ENCODE measurements at regions not wholly inside any gene's neighbourhood (a gene's known extent, or its start where the extent isn't known, plus 50 kb on each side); places are given as distances from the start of the nearest gene placed in this dataset.

DNA sequence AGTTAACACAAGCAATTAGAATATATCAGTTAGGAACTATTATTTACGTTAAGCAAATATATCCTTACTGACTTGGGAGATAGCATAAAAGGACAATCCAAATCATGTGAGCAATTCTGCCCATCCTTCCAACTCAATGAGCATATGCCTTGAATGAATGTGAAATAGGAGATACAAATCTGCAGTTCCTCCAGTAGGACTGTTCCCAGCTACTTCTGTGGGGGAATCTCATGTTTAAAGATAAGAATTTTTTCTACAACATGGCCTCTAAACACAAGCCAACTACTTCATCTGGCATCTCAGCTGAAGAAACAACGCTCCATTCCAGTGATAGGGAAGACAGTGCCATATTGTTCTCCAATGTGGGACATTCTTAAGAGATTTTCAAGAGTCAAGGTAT, 110.7 kb upstream of the NIPBL start:
- peaks cover 5% of the 10 kb centered on the region for H3K27me3 Mint-ChIP-seq (ENCODE audit: low read depth)
- no peak for DNase-seq (ENCODE audit: low spot score in 2 of 2, unreplicated experiment in 2 of 2)
- TF ChIP-seq, protein P1, sequence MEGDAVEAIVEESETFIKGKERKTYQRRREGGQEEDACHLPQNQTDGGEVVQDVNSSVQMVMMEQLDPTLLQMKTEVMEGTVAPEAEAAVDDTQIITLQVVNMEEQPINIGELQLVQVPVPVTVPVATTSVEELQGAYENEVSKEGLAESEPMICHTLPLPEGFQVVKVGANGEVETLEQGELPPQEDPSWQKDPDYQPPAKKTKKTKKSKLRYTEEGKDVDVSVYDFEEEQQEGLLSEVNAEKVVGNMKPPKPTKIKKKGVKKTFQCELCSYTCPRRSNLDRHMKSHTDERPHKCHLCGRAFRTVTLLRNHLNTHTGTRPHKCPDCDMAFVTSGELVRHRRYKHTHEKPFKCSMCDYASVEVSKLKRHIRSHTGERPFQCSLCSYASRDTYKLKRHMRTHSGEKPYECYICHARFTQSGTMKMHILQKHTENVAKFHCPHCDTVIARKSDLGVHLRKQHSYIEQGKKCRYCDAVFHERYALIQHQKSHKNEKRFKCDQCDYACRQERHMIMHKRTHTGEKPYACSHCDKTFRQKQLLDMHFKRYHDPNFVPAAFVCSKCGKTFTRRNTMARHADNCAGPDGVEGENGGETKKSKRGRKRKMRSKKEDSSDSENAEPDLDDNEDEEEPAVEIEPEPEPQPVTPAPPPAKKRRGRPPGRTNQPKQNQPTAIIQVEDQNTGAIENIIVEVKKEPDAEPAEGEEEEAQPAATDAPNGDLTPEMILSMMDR (IDR thresholded peaks at IDR 0.05; ENCODE audit: unreplicated experiment) = no peak
- H3K9me3 Mint-ChIP-seq = peaks cover 32% of the 10 kb centered on the region
- H3K4me1 Mint-ChIP-seq = no peaks in the 10 kb centered on the region
- H3K36me3 Mint-ChIP-seq = no peaks in the 10 kb centered on the region
- H3K27ac Mint-ChIP-seq = no peak overlapping the region
- no peak overlapping the region for H3K4me3 Mint-ChIP-seq

DNA sequence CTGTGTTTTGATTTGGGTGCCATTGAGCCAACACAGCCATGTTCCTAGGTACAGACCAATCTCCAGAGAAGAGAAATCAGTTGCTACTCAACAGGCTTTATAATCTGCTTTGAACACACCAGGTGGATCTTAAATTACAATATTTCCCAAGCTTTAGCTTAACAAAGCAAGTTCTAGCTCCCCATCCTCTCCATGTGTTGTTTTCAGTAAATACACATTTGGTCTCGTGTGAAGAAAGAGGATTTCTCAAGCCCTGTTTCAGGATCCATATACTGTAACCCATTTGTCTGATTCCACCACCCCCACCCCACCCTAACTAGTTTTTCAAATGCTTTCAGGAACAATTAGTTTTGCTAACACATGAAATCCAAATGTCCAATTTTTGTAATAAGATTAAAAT, 109.6 kb upstream of the NIPBL start:
- TF ChIP-seq, protein P1 (IDR thresholded peaks at IDR 0.05; ENCODE audit: unreplicated experiment) = no peak
- no peak overlapping the region for H3K4me3 Mint-ChIP-seq
- no peaks in the 10 kb centered on the region for H3K36me3 Mint-ChIP-seq
- no peak overlapping the region for H3K27ac Mint-ChIP-seq
- H3K4me1 Mint-ChIP-seq = no peaks in the 10 kb centered on the region
- DNase-seq (ENCODE audit: low spot score in 2 of 2, unreplicated experiment in 2 of 2) = no peak
- peaks cover 34% of the 10 kb centered on the region for H3K9me3 Mint-ChIP-seq
- H3K27me3 Mint-ChIP-seq (ENCODE audit: low read depth) = peaks cover 5% of the 10 kb centered on the region

DNA sequence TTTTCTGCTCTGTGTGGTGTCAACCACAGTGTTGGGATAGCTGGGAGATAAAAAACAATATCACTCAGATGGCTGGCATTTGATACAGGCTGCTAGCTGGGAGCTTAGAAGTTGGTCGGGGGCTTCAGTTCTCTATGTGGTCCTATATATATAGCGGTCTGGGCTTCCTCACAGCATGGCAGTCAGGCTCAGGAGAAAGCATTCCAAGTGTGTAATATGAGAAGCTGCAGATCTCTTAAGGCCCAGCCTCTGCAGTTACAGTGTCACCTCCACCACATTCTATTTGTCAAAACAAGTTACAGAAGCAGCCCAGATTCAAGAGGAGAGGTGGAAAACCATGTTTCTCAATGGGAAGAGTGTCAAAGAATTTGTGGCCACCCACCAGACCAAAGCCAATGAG, 108.1 kb upstream of the NIPBL start:
- Mint-ChIP-seq H3K4me3 (no peak overlapping the region), H3K36me3 (no peaks in the 10 kb centered on the region), H3K9me3 (peaks cover 34% of the 10 kb centered on the region), H3K4me1 (no peaks in the 10 kb centered on the region), H3K27ac (no peak overlapping the region), H3K27me3 (ENCODE audit: low read depth) (no peaks in the 10 kb centered on the region)
- DNase-seq (ENCODE audit: low spot score in 2 of 2, unreplicated experiment in 2 of 2) = no peak
- TF ChIP-seq, protein P1 (IDR thresholded peaks at IDR 0.05; ENCODE audit: unreplicated experiment) = no peak

DNA sequence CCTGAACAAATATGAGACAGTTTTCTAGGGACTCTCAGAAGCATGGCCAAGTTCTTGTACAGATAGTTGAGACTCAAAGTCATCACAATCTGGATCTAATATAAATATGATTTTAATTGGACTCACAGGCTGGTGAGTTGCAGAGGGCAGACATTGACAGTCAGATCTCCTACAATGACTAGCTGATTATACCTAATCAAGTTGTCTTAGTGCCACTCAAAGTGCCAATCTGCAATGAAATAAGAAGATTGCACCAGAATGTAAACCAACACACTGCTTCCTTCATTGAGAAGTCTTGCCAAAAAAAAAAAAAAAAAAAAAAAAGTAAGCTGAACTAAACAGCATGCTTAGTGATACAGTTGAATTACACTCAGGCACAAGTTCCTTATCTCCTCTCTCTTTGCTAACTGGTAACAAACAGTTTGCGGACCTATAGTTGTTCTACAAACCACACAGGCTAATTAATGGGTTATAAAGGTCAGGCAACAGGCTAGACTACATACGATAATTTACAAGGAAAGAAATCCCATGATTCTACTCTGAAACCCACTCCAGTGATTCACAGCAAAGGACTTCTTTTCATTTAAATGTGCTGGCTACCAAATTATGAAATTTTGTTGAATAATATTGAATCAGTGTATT, 107.3 kb upstream of the NIPBL start:
- H3K4me3 Mint-ChIP-seq = no peak overlapping the region
- peaks cover 34% of the 10 kb centered on the region for H3K9me3 Mint-ChIP-seq
- H3K36me3 Mint-ChIP-seq = no peaks in the 10 kb centered on the region
- no peaks in the 10 kb centered on the region for H3K27me3 Mint-ChIP-seq (ENCODE audit: low read depth)
- TF ChIP-seq, protein P1 (IDR thresholded peaks at IDR 0.05; ENCODE audit: unreplicated experiment) = no peak
- no peaks in the 10 kb centered on the region for H3K4me1 Mint-ChIP-seq
- no peak overlapping the region for H3K27ac Mint-ChIP-seq
- no peak for DNase-seq (ENCODE audit: low spot score in 2 of 2, unreplicated experiment in 2 of 2)

DNA sequence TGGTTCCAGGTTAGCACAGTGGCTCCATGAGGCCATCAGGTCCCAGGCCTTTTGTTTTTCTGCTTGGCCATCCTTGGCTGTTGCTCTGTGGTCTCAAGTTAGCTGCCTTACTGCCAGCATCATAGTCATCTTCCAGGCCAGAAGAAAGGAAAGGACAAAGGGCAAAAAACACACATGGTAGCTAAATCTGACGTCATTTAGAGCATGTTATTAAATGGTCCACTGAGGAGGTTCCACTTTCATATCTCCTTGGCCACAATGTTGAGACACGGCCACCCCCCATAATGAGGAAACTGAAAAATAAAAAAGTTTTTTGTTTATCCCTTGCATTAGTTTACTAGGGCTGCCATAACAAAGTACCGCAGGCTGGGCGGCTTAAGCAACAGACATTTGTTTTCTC, 106.4 kb upstream of the NIPBL start:
- no peak overlapping the region for H3K4me3 Mint-ChIP-seq
- peaks cover 31% of the 10 kb centered on the region for H3K9me3 Mint-ChIP-seq
- H3K4me1 Mint-ChIP-seq = no peaks in the 10 kb centered on the region
- H3K27ac Mint-ChIP-seq = no peak overlapping the region
- no peaks in the 10 kb centered on the region for H3K36me3 Mint-ChIP-seq
- H3K27me3 Mint-ChIP-seq (ENCODE audit: low read depth) = no peaks in the 10 kb centered on the region
- DNase-seq (ENCODE audit: low spot score in 2 of 2, unreplicated experiment in 2 of 2) = no peak
- TF ChIP-seq, protein P1 (IDR thresholded peaks at IDR 0.05; ENCODE audit: unreplicated experiment) = no peak
